Hippocampal formation (tissue), 2 donors: ENCODE measurements at regions not wholly inside any gene's neighbourhood (a gene's known extent, or its start where the extent isn't known, plus 50 kb on each side); places are given as distances from the start of the nearest gene placed in this dataset.

Experiments
- DNase-seq, 2 donors: peaks; one replicate each; lab custom pipeline; 2025; lab: John Stamatoyannopoulos, UW

DNA sequence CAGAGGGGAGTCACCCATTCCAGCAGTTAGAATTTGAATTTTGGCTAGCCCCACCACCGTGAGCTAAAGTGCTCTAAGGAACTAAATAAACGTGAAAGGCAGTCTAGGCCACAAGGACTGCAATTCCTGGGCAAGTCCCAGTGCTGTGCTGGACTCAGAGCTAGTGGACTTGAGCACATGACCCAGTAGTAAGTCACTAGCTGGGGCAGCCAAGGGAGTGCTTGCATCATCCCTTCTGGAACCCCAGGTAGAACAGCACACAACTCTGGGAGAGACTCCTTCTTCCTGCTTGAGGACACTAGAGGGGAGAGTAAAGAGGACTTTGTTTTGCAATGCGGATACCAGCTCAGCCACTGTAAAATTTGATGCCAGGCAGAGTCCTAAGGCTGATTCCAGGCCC, 672.2 kb downstream of the CPS1 start:
- no peak for DNase-seq

DNA sequence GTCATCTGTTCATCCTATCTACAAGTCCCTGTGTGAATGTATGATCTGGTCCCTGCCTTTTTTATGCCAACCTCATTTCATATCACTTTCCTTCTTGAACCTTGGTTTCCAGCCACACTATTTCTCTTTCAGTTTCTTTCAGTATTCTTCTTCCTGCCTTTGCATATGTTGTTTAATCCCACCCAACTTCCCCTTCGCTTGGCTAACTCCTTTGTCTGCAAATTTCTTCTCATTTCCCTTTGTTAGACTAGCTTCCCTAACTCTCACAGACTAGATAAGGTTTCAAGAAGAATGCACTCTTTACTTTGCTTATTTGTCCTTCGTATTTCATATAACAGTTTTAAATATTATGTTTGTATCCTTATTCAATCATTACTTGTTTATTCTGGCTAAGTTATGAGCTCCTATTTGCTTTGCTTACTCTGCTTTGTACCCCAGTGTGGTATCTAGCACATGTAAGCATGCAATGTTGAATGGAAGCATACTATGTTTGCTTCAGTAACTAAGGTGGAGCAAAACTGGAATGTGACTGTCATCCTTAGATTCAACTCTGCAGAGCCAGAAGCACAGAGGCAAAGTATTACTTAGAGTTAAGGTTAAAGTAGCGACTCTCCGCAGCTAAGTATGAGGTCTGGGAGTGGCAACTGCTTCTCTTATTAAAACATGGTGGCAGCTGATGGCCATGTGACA, 681.3 kb downstream of the CPS1 start:
- no peak for DNase-seq

DNA sequence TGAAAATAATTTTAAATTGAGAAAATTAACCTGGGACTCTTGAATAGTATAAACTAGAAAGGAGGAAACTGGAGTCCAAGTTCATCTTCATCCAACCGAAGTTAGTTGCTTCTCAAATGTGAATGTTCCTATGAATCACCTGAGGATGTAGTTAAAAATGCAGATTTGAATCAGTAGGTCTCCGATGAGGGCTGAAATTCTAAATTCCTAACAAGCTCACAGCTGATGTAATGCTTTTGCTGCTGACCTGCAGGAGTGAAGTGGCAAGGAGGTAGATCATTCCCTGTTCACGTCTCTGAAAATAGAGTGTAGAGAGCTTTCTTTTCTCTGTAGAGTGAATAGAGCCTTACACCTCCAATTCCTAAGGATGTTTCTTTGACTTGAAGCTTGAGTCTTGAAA, 685.5 kb downstream of the CPS1 start:
- DNase-seq = no peak

DNA sequence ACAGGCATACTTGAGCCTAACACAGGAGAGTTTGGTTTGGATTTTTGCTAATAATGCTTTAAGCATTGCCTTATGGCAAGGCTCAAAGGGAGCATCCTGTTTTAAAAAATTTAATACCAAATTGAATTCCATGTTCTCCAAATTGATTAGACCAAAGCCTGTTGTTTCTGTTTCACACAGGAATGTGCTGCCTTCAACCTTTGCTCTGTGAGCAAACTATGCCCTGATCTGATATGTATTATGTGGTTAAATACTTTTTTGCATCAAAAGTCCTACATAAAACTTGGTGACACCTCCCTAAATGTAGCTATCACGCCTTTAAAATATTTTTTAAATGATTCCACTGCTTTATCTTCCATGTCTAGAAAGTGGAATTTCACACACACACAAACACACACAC, 691.4 kb downstream of the CPS1 start:
- DNase-seq = no peak

DNA sequence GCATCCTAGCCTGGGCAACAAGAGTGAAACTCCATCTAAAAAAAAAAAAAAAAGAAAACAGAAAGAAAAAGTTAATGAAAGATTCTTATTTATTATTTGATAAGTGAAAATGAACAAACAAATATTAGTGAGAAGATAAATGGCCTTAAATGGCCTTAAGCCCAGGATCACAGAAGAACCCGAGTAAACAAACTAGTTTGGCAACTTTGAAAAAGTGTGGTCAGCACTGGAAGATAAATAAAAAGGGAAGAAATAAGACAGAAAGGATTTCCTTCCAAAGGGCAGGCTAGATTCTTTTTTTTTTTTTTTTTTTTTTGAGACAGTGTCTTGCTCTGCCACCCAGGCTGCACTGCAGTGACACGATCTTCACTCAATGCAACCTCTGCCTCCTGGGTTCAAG, 692.4 kb downstream of the CPS1 start:
- DNase-seq = no peak

DNA sequence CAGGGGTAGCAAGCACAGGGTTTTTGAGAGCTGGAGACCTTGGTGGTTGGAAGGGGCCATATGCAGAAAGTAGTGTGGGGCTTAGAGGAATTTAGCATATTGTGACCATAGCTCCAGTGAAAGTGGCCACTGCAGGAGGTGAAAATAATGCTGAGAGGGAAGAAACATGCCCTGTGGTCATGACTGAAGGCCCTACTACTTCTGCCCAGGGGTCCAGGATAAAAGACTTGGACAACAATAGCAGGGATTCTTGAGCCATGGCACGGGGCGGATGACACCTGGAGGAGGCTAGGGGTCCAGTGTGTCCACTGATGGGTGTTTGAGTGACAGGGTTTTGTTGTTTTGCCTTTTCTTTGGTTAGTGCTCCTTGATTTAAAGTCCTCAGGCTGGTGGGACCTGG, 694.6 kb downstream of the CPS1 start:
- no peak for DNase-seq

DNA sequence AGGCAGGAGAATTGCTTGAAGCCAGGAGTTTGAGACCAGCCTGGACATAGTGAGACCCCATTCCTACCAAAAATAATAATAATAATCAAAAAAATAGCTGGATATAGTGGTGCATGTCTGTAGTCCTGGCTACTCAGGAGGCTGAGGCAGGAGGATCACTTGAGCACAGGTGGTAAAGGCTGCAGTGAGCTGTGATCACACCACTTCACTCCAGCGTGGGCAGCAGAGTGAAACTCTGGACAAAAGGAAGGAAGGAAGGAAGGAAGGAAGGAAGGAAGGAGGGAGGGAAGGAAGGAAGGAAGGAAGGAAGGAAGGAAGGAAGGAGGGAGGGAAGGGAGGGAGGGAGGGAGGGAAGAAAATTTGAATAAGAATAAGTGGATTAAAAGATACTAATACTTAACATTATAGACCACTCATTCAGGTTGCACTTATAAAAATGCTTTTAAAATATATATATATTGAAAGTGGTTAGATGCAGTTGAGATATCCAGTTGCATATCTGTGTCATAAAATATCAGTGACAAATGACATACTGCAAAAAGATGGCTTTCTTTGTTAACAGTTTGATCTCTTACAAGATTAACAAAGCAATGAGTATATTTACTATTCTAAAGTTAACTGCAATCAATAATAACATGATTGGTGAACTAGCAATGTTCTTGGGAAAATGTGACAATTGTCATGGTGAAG, 702.4 kb downstream of the CPS1 start:
- DNase-seq = no peak

DNA sequence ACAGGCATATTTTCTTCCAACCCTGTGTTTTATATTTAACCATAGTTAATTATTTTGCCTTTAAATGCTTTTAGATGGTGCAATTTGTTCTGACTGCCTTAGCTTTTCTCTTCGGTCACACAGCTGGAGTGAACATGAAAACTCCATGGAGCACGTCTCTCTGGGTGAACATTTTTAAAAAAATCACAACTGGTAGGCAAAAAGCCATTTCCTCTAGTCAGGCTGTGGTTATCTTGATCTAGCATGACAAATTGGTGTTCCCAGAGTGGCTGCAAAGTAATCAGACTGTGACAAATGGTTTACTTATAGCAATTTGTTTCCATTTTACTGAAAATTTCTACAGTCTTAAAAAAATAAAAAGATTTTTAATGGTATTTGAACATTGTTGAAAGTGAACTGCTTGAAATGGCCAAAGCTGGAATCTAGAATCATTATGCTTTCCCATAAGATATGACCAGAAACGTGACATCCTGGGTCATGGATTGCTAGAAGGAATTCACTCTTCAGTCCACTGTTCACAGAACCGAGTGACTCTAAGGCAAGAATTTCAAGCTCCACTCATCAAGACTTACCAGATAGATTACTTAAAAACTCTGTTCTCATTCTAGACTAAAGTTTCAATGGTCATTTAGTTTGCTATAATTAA, 703.6 kb downstream of the CPS1 start:
- DNase-seq = no peak

DNA sequence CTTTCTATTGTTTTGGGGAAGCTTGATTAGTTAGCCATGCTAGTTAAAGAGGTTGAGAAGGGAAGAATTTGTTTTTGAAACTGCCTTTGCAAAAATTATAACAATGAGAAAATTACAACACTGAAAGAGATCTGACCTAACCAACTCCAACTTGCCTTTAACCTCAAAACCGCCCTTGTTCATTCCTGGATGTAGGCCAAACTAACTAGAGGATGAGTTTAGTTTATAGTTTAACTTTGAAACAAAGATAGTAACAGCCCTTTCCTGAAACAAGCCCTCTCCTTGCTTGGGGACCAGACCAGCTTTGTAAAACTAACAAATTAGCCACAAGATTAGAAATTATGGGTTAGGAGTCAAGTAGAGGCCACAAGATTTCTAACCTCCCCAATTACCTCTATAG, 713.9 kb downstream of the CPS1 start:
- DNase-seq = no peak

DNA sequence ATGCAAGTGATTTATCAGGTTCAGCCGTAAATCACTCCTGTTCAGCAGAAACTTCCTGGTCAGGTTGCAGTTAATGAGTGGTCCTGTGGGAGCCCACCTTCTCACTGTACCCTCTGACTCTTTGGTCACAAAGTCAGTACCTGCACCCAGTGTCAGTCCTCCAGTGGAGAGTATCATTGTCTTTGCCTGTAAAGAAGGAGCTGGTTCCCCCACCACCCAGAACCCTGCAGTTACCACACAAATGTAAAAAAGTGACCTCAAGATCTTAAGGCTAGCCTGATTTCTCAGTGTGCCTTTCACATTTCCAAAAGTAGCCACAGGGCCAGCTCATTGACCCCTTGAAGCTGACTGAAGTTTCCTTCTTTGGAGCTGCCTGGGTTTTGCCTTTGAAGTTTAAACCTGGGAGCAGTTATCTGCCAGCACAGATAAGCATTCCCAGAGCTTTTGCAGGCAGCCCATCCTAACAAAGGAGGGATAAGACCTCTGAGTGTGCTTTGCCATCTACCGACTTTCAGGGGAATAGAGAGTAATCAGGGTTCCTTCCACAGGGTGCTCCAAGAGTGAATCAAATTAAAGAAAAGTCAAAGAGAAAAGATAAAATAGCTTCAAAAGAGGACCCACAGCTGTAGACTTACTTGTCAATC, 725.2 kb downstream of the CPS1 start:
- no peak for DNase-seq

DNA sequence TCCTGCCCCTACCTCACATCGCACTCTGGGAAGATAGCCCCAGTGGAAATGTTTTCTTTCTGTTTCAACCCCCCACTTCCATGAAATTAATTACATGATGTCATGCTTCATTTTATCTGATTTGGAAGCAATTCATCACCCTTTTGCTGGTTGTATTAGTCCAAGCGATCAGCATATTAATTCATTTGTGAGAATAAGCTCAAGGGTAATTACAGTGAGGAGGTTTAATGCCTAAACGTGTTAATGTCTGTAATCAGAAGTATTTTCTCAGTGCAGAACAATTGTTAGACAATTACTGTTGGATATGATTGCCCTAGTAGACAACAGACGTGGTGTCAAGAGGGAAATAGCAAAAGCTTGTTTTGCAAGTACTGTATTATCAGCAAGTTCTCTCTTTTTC, 746.3 kb downstream of the CPS1 start:
- no peak for DNase-seq

DNA sequence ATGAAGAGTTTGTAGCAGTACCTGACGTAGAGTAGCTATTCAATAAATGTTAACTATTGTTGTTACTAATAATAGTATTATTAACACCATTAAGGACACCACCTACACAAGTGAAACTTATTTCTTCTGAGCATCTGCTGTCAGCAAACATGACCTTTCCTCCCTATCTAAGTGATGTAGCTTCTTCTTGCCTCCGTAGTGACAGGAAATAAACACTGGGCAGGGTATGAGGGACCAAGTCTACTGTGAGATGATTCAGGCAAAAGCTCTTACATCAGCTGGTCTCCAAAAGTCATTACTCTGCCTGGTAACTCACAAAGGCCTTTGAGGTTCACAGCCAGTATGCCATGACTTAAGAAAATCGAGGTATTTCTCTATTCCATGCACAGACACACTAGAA, 750.5 kb downstream of the CPS1 start:
- no peak for DNase-seq
